ENCODE measurements at regions not wholly inside any gene's neighbourhood (a gene's known extent, or its start where the extent isn't known, plus 50 kb on each side); places are given as distances from the start of the nearest gene placed in this dataset.

- DNase-seq = no peak
Observed at GRCh38 chr6:113805811-113806495, 51.2 kb upstream of the MARCKS start.

Measured in suppressor macrophage treated with lipopolysaccharide for 4 hours (primary cell).